ENCODE measurements at regions not wholly inside any gene's neighbourhood (a gene's known extent, or its start where the extent isn't known, plus 50 kb on each side); places are given as distances from the start of the nearest gene placed in this dataset.
"Not testable (repeated sequence)": the region's sequence is repeated elsewhere in the genome, so short reads cannot be mapped to it uniquely, and the experiment has no call there.

GRCh38 chr13:90891329-90891728 is 456.2 kb upstream of the MIR17HG start:
- intact Hi-C loops (cut with DNase I) = no loop called here

DNA sequence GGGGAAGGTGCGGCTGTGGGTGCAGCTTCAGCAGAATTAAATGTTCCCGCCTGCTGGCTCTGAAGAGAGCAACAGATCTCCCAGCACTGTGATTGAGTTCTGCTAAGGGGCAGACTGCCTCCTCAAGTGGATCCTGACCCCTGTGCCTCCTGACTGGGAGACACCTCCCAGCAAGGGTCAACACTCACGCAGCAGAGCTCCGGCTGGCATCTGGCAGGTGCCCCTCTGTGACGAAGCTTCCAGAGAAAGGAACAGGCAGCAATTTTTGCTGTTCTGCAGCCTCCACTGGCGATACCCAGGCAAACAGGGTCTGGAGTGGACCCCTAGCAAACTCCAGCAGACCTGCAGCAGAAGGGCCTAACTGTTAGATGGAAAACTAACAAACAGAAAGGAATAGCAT is 454.3 kb upstream of the MIR17HG start:
- intact Hi-C loops (cut with DNase I); H3K27ac ChIP-seq; H3K36me3 ChIP-seq; DNase-seq; H3K4me1 ChIP-seq; H3K9me3 ChIP-seq; H3K4me3 ChIP-seq; ATAC-seq; H3K27me3 ChIP-seq (ENCODE audit: low read depth): not testable (repeated sequence)

More at GRCh38 chr13:90891329-90891728, 456.2 kb upstream of the MIR17HG start:
- H3K27ac ChIP-seq = no peak overlapping the region
- H3K9me3 ChIP-seq = no peaks in the 10 kb centered on the region
- no peaks in the 10 kb centered on the region for H3K4me1 ChIP-seq
- no peak overlapping the region for H3K4me3 ChIP-seq
- DNase-seq = no peak
- H3K27me3 ChIP-seq (ENCODE audit: low read depth) = no peaks in the 10 kb centered on the region
- no peaks in the 10 kb centered on the region for H3K36me3 ChIP-seq
- ATAC-seq = no peak
- TF ChIP-seq, protein P1, sequence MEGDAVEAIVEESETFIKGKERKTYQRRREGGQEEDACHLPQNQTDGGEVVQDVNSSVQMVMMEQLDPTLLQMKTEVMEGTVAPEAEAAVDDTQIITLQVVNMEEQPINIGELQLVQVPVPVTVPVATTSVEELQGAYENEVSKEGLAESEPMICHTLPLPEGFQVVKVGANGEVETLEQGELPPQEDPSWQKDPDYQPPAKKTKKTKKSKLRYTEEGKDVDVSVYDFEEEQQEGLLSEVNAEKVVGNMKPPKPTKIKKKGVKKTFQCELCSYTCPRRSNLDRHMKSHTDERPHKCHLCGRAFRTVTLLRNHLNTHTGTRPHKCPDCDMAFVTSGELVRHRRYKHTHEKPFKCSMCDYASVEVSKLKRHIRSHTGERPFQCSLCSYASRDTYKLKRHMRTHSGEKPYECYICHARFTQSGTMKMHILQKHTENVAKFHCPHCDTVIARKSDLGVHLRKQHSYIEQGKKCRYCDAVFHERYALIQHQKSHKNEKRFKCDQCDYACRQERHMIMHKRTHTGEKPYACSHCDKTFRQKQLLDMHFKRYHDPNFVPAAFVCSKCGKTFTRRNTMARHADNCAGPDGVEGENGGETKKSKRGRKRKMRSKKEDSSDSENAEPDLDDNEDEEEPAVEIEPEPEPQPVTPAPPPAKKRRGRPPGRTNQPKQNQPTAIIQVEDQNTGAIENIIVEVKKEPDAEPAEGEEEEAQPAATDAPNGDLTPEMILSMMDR (IDR thresholded peaks at IDR 0.05) = no peak

GRCh38 chr13:90896002-90896401 is 451.5 kb upstream of the MIR17HG start:
- TF ChIP-seq, protein P1 (IDR thresholded peaks at IDR 0.05) = no peak
- DNase-seq = no peak
- intact Hi-C loops (cut with DNase I) = no loop called here
- Histone ChIP-seq H3K36me3 (no peaks in the 10 kb centered on the region), H3K27ac (no peak overlapping the region), H3K4me3 (no peak overlapping the region), H3K9me3 (no peaks in the 10 kb centered on the region), H3K4me1 (no peaks in the 10 kb centered on the region), H3K27me3 (ENCODE audit: low read depth) (no peaks in the 10 kb centered on the region)
- ATAC-seq = no peak

DNA sequence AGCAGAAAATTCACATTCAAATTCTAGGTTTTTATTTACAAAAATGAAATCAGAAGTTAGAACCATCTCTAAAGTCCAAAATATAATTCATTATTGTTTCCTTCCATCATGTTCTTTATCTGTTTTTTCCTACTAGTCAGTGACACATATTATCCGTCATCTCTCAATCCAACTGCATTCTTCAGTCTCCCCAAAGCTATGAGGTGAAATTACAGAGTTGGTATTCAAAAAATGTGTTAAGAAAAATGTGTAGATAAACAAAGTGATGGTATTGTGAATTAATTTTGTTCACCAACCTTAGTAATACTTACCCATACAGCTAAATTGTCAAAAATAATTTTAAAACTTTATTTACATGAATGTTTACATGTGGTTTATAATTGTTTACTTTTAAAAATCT is 448.7 kb upstream of the MIR17HG start:
- intact Hi-C loops (cut with DNase I) = no loop called here
- Histone ChIP-seq H3K27ac (no peak overlapping the region), H3K9me3 (no peaks in the 10 kb centered on the region), H3K4me1 (no peaks in the 10 kb centered on the region), H3K4me3 (no peak overlapping the region), H3K36me3 (no peaks in the 10 kb centered on the region), H3K27me3 (ENCODE audit: low read depth) (no peaks in the 10 kb centered on the region)
- TF ChIP-seq, protein P1 (IDR thresholded peaks at IDR 0.05) = no peak
- DNase-seq = no peak
- no peak for ATAC-seq

- no peaks in the 10 kb centered on the region for H3K27me3 ChIP-seq (ENCODE audit: low read depth)
- ATAC-seq (no peak), DNase-seq (no peak)
- no peaks in the 10 kb centered on the region for H3K4me1 ChIP-seq
- no peak overlapping the region for H3K27ac ChIP-seq
- no peaks in the 10 kb centered on the region for H3K9me3 ChIP-seq
- no peak overlapping the region for H3K4me3 ChIP-seq
- intact Hi-C loops (cut with DNase I) = no loop called here
- no peaks in the 10 kb centered on the region for H3K36me3 ChIP-seq
- TF ChIP-seq, protein P1 (IDR thresholded peaks at IDR 0.05) = no peak
Observed at GRCh38 chr13:90899416-90899815, 448.1 kb upstream of the MIR17HG start.

DNA sequence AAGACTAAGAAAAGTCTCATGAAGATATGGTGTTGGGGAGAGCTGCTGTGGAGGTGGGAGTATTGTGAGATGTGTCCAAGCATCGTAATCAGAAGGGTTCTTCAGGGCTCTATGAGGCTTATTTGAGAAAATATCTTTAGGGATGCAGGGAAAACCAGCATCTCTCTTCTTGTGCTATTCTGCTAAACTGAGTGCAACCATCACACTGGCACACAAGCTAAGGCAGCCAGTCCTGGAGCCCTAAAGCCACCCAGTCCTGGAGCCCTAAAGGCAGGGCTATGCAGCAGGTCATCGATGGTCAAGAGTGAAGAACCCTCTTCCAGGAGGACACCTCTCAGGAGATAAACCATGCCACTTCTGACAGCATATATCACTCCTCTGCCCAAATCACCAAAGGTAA is 445.2 kb upstream of the MIR17HG start:
- H3K9me3 ChIP-seq = no peaks in the 10 kb centered on the region
- no peaks in the 10 kb centered on the region for H3K27me3 ChIP-seq (ENCODE audit: low read depth)
- H3K4me3 ChIP-seq = no peak overlapping the region
- H3K4me1 ChIP-seq = no peaks in the 10 kb centered on the region
- ATAC-seq = no peak
- no peak overlapping the region for H3K27ac ChIP-seq
- no peak for DNase-seq
- no peaks in the 10 kb centered on the region for H3K36me3 ChIP-seq
- TF ChIP-seq, protein P1 (IDR thresholded peaks at IDR 0.05) = no peak
- intact Hi-C loops (cut with DNase I) = no loop called here

Data from lower lobe of right lung (tissue), 2 donors.